GM19438 (cell line): ENCODE measurements at regions not wholly inside any gene's neighbourhood (a gene's known extent, or its start where the extent isn't known, plus 50 kb on each side); places are given as distances from the start of the nearest gene placed in this dataset.

Source experiments
- ATAC-seq: cut with Tn5 transposase; IDR thresholded peaks from one replicate; pipeline ENCODE4 v1.9.1; 2021; ENCODE audit warnings: low read depth; ENCODE audit not compliant: unreplicated experiment

DNA sequence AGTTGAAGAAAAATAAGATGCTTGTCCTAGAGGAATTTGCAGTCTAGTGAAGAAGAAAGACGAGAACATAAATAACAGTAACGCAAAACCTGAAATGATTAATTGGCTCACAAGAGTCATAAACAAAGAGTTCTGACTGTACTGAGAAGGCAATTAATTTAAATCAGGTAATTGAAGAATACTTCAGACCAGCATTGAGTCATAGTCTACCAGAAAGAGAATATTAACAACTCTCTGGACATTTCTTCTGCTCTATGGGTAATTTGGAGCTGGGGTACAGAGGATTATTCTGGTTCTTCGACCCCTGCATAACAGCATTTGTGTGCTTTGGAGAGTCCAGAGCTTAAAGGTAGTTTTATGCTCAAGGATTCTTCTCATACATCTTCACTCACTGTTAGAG is 390.3 kb upstream of the DCN start:
- no peak for ATAC-seq

- ATAC-seq = no peak
Measured at GRCh38 chr12:91567100-91567485, 384.5 kb upstream of the DCN start.

GRCh38 chr12:91566328-91567099 is 383.9 kb upstream of the DCN start:
- no peak for ATAC-seq

- no peak for ATAC-seq
Measured at GRCh38 chr12:91565846-91566245, 383.2 kb upstream of the DCN start.

- no peak for ATAC-seq
Measured at GRCh38 chr12:91565246-91565645, 382.6 kb upstream of the DCN start.

DNA sequence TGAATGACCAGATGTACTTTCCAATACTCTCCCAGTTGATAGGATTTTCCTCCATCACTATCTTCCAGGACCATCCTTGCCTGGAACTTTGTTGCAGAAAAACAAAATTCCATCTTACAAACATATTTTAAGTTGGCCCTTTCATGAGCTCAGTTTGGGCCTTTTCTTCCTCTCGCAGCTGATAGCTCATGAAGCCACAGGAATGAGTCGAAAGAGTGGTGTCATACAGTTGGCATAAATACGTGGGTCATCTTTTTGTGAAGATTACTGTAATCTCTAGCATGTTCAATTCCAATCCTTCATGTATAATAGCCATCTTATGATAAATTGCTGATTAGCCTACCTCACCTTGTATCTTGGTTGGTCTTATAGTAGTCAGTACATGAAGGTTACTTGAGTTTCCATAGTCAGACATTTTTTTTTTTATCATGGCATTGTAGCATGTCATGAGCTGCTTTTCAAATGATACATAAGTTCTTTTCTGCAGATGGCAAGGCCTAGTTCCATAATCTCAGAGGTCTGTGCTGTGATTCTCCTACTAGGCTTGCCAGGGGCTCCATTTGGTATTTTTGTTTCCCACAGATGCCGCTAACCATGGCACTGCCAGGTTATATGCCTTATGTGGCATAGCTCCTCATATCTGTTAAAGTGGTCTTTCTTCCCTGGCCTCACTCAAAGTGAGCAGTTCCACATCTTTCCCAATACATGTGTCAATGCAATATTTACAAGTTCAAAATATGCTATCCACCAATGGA is 380.6 kb upstream of the DCN start:
- no peak for ATAC-seq

DNA sequence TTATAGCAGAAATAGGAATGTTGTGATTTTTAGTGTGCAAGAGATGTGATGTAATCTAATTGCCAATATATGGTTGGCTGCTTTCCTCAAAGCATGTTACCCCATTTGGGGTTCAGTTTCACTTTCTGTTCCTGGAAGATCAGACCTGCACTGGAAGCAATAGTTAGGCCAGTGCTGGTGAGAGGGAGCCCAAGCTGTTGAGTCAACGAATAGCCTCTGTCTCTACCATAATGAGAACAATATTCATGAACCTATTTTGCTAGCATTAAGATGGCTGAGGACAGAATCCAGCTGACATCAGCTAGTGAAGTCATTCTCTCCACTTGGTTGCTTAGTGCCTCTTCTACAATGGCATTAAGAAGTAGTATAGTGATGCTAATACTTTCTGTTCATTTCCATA is 379.9 kb upstream of the DCN start:
- ATAC-seq = peak; percentile 72

- no peak for ATAC-seq
Measured at GRCh38 chr12:91561958-91562325, 379.3 kb upstream of the DCN start.

GRCh38 chr12:91561301-91561957 is 378.8 kb upstream of the DCN start:
- no peak for ATAC-seq

- ATAC-seq = no peak
Measured at GRCh38 chr12:91556909-91557308, 374.3 kb upstream of the DCN start.

DNA sequence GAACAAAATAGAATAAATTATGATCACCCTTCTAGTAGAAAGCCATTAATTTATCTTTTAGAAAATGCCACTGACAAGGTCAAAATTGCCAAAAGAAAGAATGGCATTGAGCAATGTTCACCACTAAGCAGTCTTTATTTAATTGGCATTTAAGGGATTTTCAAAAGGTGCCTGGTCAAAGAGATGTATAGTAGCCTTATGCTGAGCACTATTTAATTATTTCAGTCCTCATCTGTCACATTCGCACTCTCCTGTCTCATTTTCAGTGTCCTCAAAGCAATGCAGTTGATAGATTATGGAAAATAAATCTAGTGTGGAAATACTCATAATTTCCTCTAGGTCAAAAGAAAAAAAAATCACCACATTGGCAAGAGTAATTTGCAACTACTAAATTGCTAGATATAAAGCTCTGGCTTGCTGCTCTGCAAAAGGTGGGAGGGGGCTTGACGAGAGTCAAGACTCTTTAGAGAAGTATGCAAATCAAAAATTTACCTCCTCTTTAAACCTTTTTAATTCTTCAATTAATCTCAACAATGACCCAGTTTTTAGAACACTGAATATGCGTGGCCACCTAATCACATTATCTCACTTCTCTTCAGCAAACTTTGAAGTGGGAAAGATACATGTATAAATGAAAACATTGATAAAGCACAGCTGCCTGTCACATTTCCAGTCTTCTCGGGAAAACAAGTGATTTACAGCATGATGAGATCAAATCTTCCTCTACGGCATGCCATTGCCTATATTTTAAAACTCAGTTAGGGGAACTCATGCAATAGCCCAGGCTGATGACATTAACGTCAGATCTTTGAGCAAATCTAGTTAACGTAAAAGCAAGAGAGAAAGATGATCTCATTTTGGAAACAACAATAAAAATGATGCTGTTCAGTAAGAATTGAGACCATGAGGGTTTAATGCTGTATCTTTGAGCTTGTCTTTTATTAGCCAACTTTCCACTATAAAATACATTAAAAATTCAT is 373.1 kb upstream of the DCN start:
- ATAC-seq = no peak

GRCh38 chr12:91551927-91552326 is 369.3 kb upstream of the DCN start:
- no peak for ATAC-seq

- ATAC-seq = no peak
Measured at GRCh38 chr12:91551242-91551641, 368.6 kb upstream of the DCN start.

GRCh38 chr12:91542666-91543065 is 360.0 kb upstream of the DCN start:
- no peak for ATAC-seq

DNA sequence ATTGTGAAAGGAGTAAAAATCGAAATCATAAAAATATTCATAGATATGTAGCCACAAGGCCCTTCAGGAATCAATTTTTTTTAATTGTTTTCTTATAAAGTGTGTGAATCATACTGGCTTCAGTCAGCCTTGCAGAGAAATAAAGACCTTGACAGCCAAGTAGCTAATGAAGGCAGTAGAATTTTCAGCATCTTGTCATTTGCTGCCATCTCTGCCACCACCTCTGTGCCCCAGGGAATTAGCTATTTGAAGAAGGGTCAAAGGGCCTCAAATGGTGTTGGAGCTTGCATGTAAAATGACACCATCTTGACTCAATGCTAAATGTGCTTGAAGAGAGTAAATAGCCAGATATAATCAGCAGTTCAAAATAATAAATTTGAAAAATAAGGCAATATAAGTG is 359.4 kb upstream of the DCN start:
- ATAC-seq = no peak

DNA sequence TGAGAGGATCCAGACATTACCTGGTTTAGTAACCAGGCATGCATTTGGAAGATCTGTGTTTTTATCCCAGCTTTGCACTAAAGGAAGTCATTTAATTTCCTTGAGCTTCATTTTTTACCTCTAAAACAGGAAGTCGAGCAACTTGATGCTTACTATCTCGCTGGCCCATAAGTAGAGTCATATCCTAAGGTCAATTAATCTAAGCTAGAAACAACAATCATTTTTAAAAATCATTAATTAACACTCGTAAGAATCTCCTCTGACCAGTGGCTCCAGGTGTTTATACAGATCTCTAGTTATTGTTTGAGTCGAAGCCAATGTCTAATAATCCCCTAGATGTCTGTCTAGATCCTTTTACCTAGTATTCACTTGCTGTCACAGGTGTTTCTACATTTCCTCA is 355.8 kb upstream of the DCN start:
- no peak for ATAC-seq

DNA sequence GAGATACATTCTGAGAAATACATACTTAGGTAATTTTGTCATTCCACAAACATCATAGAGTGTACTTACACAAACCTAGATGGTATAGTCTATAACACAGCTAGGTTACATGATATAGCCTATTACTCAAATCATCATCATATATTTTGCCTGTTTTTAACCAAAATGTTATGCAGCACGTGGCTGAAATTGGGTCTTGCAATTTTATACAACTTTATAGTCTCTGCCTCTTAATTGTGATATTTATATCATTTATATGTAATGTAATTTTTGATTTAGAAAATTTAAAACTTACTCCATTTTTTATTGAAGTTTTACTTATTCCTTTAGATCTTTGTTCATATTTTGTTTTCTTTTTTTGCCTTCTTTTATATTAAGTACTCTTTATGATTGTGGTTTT is 350.7 kb upstream of the DCN start:
- no peak for ATAC-seq

- ATAC-seq = no peak
Measured at GRCh38 chr12:91529829-91530228, 347.2 kb upstream of the DCN start.

- ATAC-seq = no peak
Measured at GRCh38 chr12:91523831-91524230, 341.2 kb upstream of the DCN start.

GRCh38 chr12:91516695-91517047 is 334.1 kb upstream of the DCN start:
- ATAC-seq = no peak
